ENCODE measurements at regions not wholly inside any gene's neighbourhood (a gene's known extent, or its start where the extent isn't known, plus 50 kb on each side); places are given as distances from the start of the nearest gene placed in this dataset.

DNA sequence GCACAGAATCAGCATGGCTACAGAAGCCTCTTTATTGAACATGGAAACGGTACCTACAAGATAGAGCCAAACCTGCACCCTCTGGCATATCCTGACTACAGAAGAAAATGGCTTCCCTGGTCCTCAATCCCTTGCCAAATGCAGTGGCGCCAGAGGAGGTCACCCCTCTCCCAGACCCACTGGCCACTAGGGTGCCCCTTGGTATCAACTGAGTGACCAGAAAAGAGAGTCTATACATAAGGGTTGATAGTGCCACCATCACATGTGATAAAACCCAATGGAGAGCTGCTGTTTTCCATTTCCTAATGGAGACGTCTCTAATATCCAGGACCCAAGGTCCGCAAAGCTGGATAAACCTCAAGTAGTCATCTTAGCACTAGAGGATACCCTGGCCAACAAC, 52.7 kb upstream of the ALK start:
- no peak for DNase-seq
- Mint-ChIP-seq H3K9me3 (no peaks in the 10 kb centered on the region), H3K36me3 (ENCODE audit: low read depth) (no peaks in the 10 kb centered on the region), H3K27ac (no peak overlapping the region), H3K4me1 (ENCODE audit: low read depth) (no peaks in the 10 kb centered on the region), H3K27me3 (ENCODE audit: low read depth) (no peaks in the 10 kb centered on the region), H3K4me3 (no peak overlapping the region)
- CTCF ChIA-PET, result no interaction called here
- intact Hi-C loops (cut with micrococcal nuclease), result no loop called here

DNA sequence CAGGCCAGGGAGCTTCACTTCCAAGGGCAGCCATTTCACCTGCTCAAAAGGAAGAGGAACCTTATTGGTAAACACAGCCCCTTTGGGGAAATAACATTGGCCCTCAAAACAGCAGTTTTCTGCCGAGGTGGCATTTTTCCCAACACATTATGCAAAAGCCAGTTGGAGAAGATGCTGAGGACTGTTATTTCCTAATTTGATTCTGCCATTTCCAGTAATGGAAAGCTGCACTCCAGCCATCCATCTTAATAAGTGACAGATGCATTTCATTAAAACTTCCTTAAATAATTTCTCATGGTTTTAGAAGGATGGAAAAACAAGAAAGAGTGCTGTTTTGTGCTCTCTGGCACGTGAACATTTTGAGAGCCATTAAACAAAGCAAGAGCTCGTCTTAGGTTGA, 55.9 kb upstream of the ALK start:
- no peak overlapping the region for H3K4me3 Mint-ChIP-seq
- no peaks in the 10 kb centered on the region for H3K9me3 Mint-ChIP-seq
- no peak overlapping the region for H3K27ac Mint-ChIP-seq
- H3K4me1 Mint-ChIP-seq (ENCODE audit: low read depth), result no peaks in the 10 kb centered on the region
- intact Hi-C loops (cut with micrococcal nuclease), result no loop called here
- no peak for DNase-seq
- CTCF ChIA-PET, result no interaction called here
- no peaks in the 10 kb centered on the region for H3K36me3 Mint-ChIP-seq (ENCODE audit: low read depth)
- H3K27me3 Mint-ChIP-seq (ENCODE audit: low read depth), result no peaks in the 10 kb centered on the region

DNA sequence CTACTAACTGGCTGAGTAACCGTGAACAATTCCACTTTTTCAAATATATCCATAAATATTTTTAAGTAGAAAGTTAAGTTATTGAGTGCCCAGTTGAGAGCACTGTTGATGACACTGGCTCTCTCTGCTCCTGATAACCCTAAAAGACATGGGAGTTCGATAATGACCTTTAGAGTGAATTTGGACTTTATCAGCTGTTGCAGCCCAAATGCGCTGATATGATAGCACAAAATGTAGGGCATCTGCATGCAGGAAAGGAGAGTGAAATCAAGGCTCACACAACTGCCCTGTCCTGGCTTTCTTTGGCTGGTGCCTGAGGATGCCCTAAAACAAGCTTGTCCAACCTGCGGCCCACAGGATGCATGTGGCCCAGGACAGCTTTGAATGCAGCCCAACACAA, 60.0 kb upstream of the ALK start:
- Mint-ChIP-seq H3K27me3 (ENCODE audit: low read depth) (no peaks in the 10 kb centered on the region), H3K36me3 (ENCODE audit: low read depth) (no peaks in the 10 kb centered on the region), H3K4me3 (no peak overlapping the region), H3K9me3 (no peaks in the 10 kb centered on the region), H3K27ac (no peak overlapping the region), H3K4me1 (ENCODE audit: low read depth) (no peaks in the 10 kb centered on the region)
- CTCF ChIA-PET, result no interaction called here
- intact Hi-C loops (cut with micrococcal nuclease), result no loop called here
- no peak for DNase-seq

DNA sequence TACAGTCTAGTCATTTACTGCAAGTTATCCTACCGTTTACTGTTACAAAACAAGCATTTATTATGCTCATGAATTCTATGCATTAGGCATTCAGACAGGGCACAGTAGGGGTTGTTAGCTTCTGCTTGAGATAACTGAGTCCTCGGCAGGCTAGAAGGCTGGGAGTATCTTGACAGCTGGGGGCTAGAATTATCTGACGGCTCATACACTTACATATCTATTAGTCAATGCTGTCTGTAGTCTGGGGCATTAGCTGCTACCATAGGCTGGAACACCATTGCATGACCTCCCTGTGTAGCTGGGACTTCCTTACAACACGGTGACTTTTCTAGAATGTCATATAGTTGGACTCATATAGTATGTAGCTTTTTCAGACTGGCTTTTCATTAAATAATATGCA, 61.9 kb upstream of the ALK start:
- no peaks in the 10 kb centered on the region for H3K4me1 Mint-ChIP-seq (ENCODE audit: low read depth)
- CTCF ChIA-PET, result interaction anchor here (0.6 kb wide), 1 partner anchor 132 kb away, joined by 3 read pairs; no protein-coding TSS in a partner anchor
- H3K36me3 Mint-ChIP-seq (ENCODE audit: low read depth), result no peaks in the 10 kb centered on the region
- no peaks in the 10 kb centered on the region for H3K27me3 Mint-ChIP-seq (ENCODE audit: low read depth)
- DNase-seq, result no peak
- no peaks in the 10 kb centered on the region for H3K9me3 Mint-ChIP-seq
- intact Hi-C loops (cut with micrococcal nuclease), result no loop called here
- no peak overlapping the region for H3K4me3 Mint-ChIP-seq
- no peak overlapping the region for H3K27ac Mint-ChIP-seq

DNA sequence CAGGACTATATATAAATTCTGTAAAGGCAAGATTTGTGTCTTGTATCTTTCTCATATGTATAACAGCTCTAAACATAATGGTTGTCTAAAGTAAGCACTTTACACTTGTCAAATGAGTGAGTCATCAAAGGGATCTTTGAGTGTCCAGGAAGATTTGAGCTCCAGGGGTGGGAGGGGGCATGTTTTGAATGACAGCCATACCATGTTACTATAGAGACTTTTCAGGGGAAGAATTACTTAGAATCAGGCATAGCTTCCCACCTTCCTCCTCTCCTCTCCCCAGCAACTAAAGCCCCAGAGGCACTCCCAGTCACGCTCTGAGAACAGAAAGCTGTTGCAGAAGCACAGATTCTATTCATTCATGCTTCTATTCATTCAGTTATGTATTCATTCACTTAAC, 65.8 kb upstream of the ALK start:
- no peaks in the 10 kb centered on the region for H3K36me3 Mint-ChIP-seq (ENCODE audit: low read depth)
- H3K4me1 Mint-ChIP-seq (ENCODE audit: low read depth), result no peaks in the 10 kb centered on the region
- H3K9me3 Mint-ChIP-seq, result no peaks in the 10 kb centered on the region
- H3K27ac Mint-ChIP-seq, result no peak overlapping the region
- intact Hi-C loops (cut with micrococcal nuclease), result no loop called here
- CTCF ChIA-PET, result no interaction called here
- H3K27me3 Mint-ChIP-seq (ENCODE audit: low read depth), result peaks cover under 1% of the 10 kb centered on the region
- no peak overlapping the region for H3K4me3 Mint-ChIP-seq
- no peak for DNase-seq

DNA sequence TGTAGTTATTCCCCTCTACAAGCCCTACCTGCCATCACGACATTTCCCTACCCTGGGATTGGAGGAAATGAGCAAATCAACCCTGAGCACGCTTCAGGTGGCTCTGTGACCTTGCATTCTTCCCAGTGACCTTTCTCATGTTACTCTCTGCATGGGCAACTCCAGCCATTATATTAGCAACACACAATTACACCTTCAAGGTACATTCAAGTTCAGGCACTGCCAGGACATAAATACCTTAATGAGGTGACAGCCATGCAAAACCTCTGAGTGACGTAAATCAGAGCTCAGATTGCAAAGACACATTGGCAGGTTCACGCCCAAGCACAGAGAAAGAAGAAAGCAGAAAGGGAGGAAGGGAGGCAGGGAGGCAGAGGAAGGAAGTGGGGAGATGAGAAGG, 68.7 kb upstream of the ALK start:
- H3K27ac Mint-ChIP-seq, result no peak overlapping the region
- no peak for DNase-seq
- H3K4me1 Mint-ChIP-seq (ENCODE audit: low read depth), result no peaks in the 10 kb centered on the region
- intact Hi-C loops (cut with micrococcal nuclease), result no loop called here
- no peak overlapping the region for H3K4me3 Mint-ChIP-seq
- peaks cover 6% of the 10 kb centered on the region for H3K27me3 Mint-ChIP-seq (ENCODE audit: low read depth)
- CTCF ChIA-PET, result no interaction called here
- no peaks in the 10 kb centered on the region for H3K36me3 Mint-ChIP-seq (ENCODE audit: low read depth)
- no peaks in the 10 kb centered on the region for H3K9me3 Mint-ChIP-seq

DNA sequence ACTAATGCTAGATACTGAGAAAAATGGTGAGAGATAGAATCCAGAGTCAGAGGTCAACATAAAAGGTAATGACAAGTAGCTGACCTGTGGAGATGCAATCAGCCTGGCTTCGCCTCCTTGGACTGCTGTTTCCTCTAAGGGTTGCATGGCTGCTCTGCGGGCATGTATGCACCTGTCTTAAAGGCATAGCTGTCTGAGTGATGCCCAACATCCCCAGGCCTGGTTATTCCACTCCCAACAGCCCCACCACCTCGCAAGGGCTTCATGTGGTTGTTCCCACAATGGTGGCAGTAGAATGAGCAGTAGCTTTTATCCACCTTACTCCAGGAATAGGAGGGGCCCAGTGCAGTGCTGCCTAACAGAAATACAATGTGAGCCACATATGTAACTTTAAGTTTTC, 69.7 kb upstream of the ALK start:
- CTCF ChIA-PET, result no interaction called here
- H3K9me3 Mint-ChIP-seq, result no peaks in the 10 kb centered on the region
- no peak overlapping the region for H3K4me3 Mint-ChIP-seq
- no peak for DNase-seq
- no peaks in the 10 kb centered on the region for H3K36me3 Mint-ChIP-seq (ENCODE audit: low read depth)
- no peaks in the 10 kb centered on the region for H3K4me1 Mint-ChIP-seq (ENCODE audit: low read depth)
- intact Hi-C loops (cut with micrococcal nuclease), result no loop called here
- H3K27me3 Mint-ChIP-seq (ENCODE audit: low read depth), result peaks cover 12% of the 10 kb centered on the region
- no peak overlapping the region for H3K27ac Mint-ChIP-seq

DNA sequence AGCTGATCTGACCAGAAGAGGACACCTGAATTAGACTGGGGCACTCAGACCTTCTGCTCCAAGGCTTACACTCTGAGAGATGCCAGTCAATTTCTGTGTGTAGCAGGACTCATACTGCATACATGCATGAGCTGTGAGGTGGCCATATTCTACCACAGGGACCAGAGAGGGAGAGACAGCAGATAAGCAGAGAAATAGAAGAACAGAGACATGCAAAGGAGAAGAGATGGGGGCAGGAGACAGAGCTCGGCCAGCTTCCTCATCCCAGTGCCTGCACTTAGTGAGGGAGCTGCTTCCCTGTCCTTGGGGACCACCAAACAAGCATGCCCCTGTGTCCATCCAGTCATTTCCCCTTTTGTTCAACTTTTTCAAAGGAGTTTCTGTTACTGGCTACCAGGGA, 73.9 kb upstream of the ALK start:
- intact Hi-C loops (cut with micrococcal nuclease), result no loop called here
- Mint-ChIP-seq H3K27ac (no peak overlapping the region), H3K27me3 (ENCODE audit: low read depth) (peaks cover 19% of the 10 kb centered on the region), H3K36me3 (ENCODE audit: low read depth) (no peaks in the 10 kb centered on the region), H3K4me1 (ENCODE audit: low read depth) (no peaks in the 10 kb centered on the region), H3K9me3 (peaks cover 5% of the 10 kb centered on the region), H3K4me3 (no peak overlapping the region)
- CTCF ChIA-PET, result no interaction called here
- DNase-seq, result no peak

DNA sequence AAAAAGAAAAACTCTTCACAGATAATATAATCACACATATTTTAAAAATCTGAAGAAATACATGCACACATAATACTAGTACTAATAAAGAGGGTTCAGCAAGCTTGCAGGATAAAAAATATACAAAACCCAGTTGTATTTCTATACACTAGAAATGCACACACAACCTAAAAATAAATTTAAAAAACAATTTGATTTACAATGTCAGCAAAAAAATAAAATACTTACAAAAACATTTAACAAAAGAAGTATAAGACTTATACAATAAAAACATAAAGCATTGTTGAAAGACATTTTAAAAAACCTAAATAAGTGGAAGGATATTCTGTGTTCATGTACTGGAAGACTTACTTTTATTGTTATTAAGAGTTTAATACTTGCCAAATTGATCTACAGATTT, 81.7 kb upstream of the ALK start:
- Mint-ChIP-seq H3K4me1 (ENCODE audit: low read depth) (no peaks in the 10 kb centered on the region), H3K36me3 (ENCODE audit: low read depth) (no peaks in the 10 kb centered on the region), H3K27me3 (ENCODE audit: low read depth) (peaks cover 2% of the 10 kb centered on the region), H3K9me3 (peaks cover 5% of the 10 kb centered on the region), H3K27ac (no peak overlapping the region), H3K4me3 (no peak overlapping the region)
- CTCF ChIA-PET, result no interaction called here
- no peak for DNase-seq
- intact Hi-C loops (cut with micrococcal nuclease), result no loop called here

DNA sequence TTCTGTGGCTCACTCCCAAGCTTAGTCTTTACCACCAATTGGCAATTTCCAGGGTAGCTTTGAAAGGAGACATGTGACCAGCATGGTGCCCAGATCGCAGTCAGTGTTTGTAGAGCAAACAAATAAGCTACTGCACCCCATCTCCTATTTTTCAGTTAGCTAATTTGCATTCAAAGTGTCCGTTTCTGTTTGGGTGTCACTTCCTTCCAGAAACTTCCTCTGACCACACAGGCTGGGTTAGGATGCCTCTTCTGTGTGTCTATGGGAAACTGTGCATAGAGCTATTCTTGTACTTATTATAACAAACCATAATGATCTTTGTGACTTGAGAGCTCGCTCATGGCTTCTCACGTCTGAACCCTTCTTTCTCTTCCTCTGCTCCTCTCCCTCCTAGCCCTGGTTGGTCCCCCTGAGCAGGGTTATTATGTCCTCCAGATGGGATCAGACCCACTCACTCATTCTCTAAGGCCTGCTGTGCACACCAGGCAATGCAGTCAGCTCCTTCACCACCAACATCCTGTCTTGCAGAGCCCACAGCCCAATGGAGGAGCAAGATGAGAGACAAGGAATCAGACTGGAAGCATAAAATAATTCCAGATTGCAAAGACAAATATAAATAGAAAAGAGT, 101.2 kb upstream of the ALK start:
- Mint-ChIP-seq H3K27ac (no peak overlapping the region), H3K9me3 (no peaks in the 10 kb centered on the region), H3K4me1 (ENCODE audit: low read depth) (no peaks in the 10 kb centered on the region), H3K36me3 (ENCODE audit: low read depth) (no peaks in the 10 kb centered on the region), H3K4me3 (no peak overlapping the region), H3K27me3 (ENCODE audit: low read depth) (no peaks in the 10 kb centered on the region)
- DNase-seq, result no peak
- intact Hi-C loops (cut with micrococcal nuclease), result no loop called here
- CTCF ChIA-PET, result no interaction called here

DNA sequence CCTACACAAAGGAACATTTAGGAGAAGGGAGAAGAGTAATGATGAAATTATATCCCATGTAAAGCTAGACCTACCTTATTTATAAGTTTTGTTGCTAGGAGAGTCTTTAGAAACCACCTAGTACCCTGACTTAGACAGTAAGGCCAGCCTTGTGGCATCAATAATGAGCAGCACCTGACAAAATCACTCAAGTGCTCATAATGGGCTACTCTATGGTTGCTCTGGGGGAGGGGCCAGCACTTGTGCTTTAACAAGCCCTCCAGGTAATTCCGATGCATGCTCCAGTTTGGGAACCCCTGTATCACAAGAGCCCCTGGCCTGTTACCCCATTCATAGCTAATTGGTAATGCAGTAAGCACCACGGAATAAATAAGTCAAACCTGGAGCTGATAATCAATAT, 102.9 kb upstream of the ALK start:
- Mint-ChIP-seq H3K9me3 (no peaks in the 10 kb centered on the region), H3K4me3 (no peak overlapping the region), H3K27me3 (ENCODE audit: low read depth) (no peaks in the 10 kb centered on the region), H3K4me1 (ENCODE audit: low read depth) (no peaks in the 10 kb centered on the region), H3K36me3 (ENCODE audit: low read depth) (no peaks in the 10 kb centered on the region), H3K27ac (no peak overlapping the region)
- intact Hi-C loops (cut with micrococcal nuclease), result no loop called here
- CTCF ChIA-PET, result interaction anchor here (2.0 kb wide), 1 partner anchor 49 kb away, joined by 6 read pairs; no protein-coding TSS in a partner anchor
- no peak for DNase-seq

DNA sequence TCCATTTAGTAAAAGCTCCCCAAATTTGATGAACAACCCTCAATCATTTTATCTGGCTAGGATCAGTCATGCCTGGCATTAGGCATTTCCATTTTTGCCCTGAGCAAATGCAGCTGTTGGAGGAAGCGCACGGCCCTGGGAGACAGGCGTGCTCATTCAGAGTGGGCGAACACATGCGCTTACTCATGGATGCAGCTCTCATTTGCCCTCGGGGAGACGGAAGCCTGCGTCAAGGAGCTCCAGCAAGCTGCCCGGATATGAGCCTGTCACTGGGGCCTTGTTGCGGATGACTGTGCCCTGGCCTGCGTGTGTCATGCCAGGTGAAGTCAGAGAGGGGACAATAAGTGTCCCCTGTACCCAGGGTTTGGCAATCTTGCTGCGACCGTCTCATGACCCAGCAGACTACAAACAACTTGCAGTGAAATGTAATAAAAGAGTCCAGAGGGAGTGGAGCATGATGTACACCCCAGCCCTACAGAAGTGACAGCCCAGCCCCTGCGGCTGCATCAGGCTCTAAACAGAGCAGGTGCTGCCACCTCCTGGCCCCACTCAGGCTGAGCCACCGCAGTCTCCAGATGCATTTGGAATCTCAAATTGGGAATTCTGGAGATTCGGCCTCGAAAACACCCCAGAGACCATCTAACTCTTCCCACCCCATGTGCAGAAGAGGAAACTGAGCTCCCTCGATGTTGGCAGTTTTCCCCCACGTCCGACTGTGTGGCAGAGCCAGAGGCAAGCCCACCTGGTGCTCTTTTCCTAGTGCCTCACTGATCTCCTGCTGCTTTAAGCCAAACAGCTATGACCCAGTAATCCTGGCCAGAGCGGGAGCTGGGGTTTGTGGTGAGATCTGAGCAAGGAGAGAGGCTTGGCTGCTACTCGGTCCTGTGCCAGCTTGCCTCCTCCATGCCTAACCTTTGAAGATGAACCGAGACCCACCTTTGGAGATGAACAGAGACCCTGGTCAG, 105.0 kb upstream of the ALK start:
- DNase-seq, result peak; percentile 14
- H3K27ac Mint-ChIP-seq, result no peak overlapping the region
- CTCF ChIA-PET, result interaction anchor here (1.7 to 2.0 kb wide), 3 partner anchors 47 to 104 kb away, joined by 5 to 6 read pairs (median 6); no protein-coding TSS in a partner anchor
- peaks cover 5% of the 10 kb centered on the region for H3K27me3 Mint-ChIP-seq (ENCODE audit: low read depth)
- no peaks in the 10 kb centered on the region for H3K4me1 Mint-ChIP-seq (ENCODE audit: low read depth)
- intact Hi-C loops (cut with micrococcal nuclease), result loop anchor here (1.0 to 2.0 kb wide), 2 partner anchors 46 to 103 kb away; no protein-coding TSS in a partner anchor
- H3K36me3 Mint-ChIP-seq (ENCODE audit: low read depth), result no peaks in the 10 kb centered on the region
- no peak overlapping the region for H3K4me3 Mint-ChIP-seq
- no peaks in the 10 kb centered on the region for H3K9me3 Mint-ChIP-seq

DNA sequence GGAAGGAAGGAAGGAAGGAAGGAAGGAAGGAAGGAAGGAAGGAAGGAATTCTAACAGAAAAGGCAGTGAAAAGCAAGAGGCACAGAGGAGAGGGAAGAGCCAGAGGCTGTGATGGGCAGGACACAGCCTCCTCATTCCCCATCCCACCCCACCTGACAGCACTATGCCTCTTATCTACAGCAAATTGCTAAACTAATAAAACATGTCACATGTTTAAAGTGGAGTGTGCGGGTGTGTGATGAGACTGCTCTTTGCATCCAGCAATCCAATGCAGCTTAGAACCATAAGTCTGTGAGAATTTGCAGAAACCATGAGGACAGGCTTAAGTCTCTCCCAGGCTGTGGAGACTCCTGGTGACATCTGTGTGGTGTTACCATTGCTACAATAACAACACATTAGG, 108.4 kb upstream of the ALK start:
- no peaks in the 10 kb centered on the region for H3K4me1 Mint-ChIP-seq (ENCODE audit: low read depth)
- peaks cover 5% of the 10 kb centered on the region for H3K27me3 Mint-ChIP-seq (ENCODE audit: low read depth)
- no peak for DNase-seq
- intact Hi-C loops (cut with micrococcal nuclease), result no loop called here
- CTCF ChIA-PET, result no interaction called here
- H3K4me3 Mint-ChIP-seq, result no peak overlapping the region
- H3K36me3 Mint-ChIP-seq (ENCODE audit: low read depth), result no peaks in the 10 kb centered on the region
- no peak overlapping the region for H3K27ac Mint-ChIP-seq
- H3K9me3 Mint-ChIP-seq, result no peaks in the 10 kb centered on the region

Measured in activated naive CD4-positive, alpha-beta T cell treated with anti-CD3 and anti-CD28 coated beads for 36 hours (primary cell).